Endodermal cell (in vitro differentiated cells): ENCODE measurements at regions not wholly inside any gene's neighbourhood (a gene's known extent, or its start where the extent isn't known, plus 50 kb on each side); places are given as distances from the start of the nearest gene placed in this dataset.

Experiments
- DNase-seq: peaks from one replicate; pipeline ENCODE4 v3.0.0-alpha.2; 2017
- H3K27ac ChIP-seq: 2 replicates; pipeline ENCODE4 v1.5.1; 2013; ENCODE audit warnings: mild to moderate bottlenecking, low read depth, low read length, moderate library complexity
- H3K27me3 ChIP-seq: 2 replicates; pipeline ENCODE4 v1.6.1; 2013; ENCODE audit warnings: mild to moderate bottlenecking, low read length, moderate library complexity; ENCODE audit not compliant: insufficient read depth, control insufficient read depth, poor library complexity, severe bottlenecking
- H3K36me3 ChIP-seq: 2 replicates; pipeline ENCODE4 v1.7.0; 2013; ENCODE audit warnings: mild to moderate bottlenecking, low read length, moderate library complexity; ENCODE audit not compliant: control insufficient read depth, insufficient read depth
- H3K4me1 ChIP-seq: one replicate; pipeline ENCODE4 v1.7.0; 2013; ENCODE audit warnings: low read length; ENCODE audit not compliant: control insufficient read depth, insufficient read depth
- H3K4me3 ChIP-seq: 2 replicates; pipeline ENCODE4 v1.5.1; 2013; ENCODE audit warnings: mild to moderate bottlenecking, low read length, moderate library complexity
- H3K9ac ChIP-seq: 2 replicates; pipeline ENCODE4 v1.6.1; 2013; ENCODE audit warnings: mild to moderate bottlenecking, low read length, moderate library complexity; ENCODE audit not compliant: poor library complexity, severe bottlenecking; ENCODE audit errors: extremely low read depth
- H3K9me3 ChIP-seq: 2 replicates; pipeline ENCODE4 v1.6.1; 2013; ENCODE audit warnings: mild to moderate bottlenecking, low read length, moderate library complexity; ENCODE audit not compliant: control insufficient read depth
- H3K27ac Mint-ChIP-seq: 2 replicates; pipeline ENCODE4 v1.8.0; 2020; ENCODE audit warnings: mixed read lengths
- H3K27me3 Mint-ChIP-seq: 2 replicates; pipeline ENCODE4 v1.8.0; 2021; ENCODE audit warnings: mild to moderate bottlenecking, mixed read lengths; ENCODE audit not compliant: insufficient read depth
- H3K36me3 Mint-ChIP-seq: 2 replicates; pipeline ENCODE4 v1.8.0; 2020; ENCODE audit warnings: low read depth, mixed read lengths
- H3K4me1 Mint-ChIP-seq: 2 replicates; pipeline ENCODE4 v1.8.0; 2020; ENCODE audit warnings: mixed read lengths
- H3K4me3 Mint-ChIP-seq: 2 replicates; pipeline ENCODE4 v1.8.0; 2020; ENCODE audit warnings: mild to moderate bottlenecking, moderate library complexity, mixed read lengths
- H3K9me3 Mint-ChIP-seq: 2 replicates; pipeline ENCODE4 v1.8.0; 2020; ENCODE audit warnings: mild to moderate bottlenecking, mixed read lengths
- CTCF ChIP-seq: fragments of 200-600 bp; sonication (generic); conservative IDR thresholded peaks from 2 replicates; pipeline ENCODE4 v1.5.0; 2021; ENCODE audit warnings: antibody characterized with exemption, mild to moderate bottlenecking
- WGBS, 2 experiments: methylation state at CpG; one replicate each; pipeline versions ENCODE4 v1.1.5 to v1.1.7; 2013; ENCODE audit warnings: missing lambda C conversion rate in 2 of 2, mixed read lengths in 1 of 2; ENCODE audit not compliant: insufficient coverage in 1 of 2, insufficient read length in 1 of 2; 5-methylcytosine and 5-hydroxymethylcytosine counted together

- no peaks in the 10 kb centered on the region for H3K36me3 ChIP-seq
- no peak for DNase-seq
- H3K4me3 ChIP-seq: no peak overlapping the region
- TF ChIP-seq CTCF: no peak
- Mint-ChIP-seq H3K9me3 (no peaks in the 10 kb centered on the region), H3K36me3 (no peaks in the 10 kb centered on the region), H3K4me1 (peaks cover 13% of the 10 kb centered on the region), H3K27me3 (no peaks in the 10 kb centered on the region), H3K27ac (no peak overlapping the region), H3K4me3 (no peak overlapping the region)
- H3K4me1 ChIP-seq: no peaks in the 10 kb centered on the region
- no peaks in the 10 kb centered on the region for H3K27me3 ChIP-seq
- no peak overlapping the region for H3K27ac ChIP-seq
- no peak overlapping the region for H3K9ac ChIP-seq
- H3K9me3 ChIP-seq: no peaks in the 10 kb centered on the region
- WGBS, 2 experiments: 90 to 100% methylated on average over 1 of the region's 1 CpG
Observed at GRCh38 chr20:54295686-54296085, 87.8 kb downstream of the PFDN4 start.

- WGBS, 2 experiments: 85% methylated on average over 7 of the region's 7 CpGs
- Histone ChIP-seq H3K9ac (no peak overlapping the region), H3K27me3 (no peaks in the 10 kb centered on the region), H3K9me3 (no peaks in the 10 kb centered on the region), H3K27ac (no peak overlapping the region), H3K4me3 (no peak overlapping the region), H3K4me1 (no peaks in the 10 kb centered on the region), H3K36me3 (no peaks in the 10 kb centered on the region)
- TF ChIP-seq CTCF: no peak
- no peaks in the 10 kb centered on the region for H3K27me3 Mint-ChIP-seq
- DNase-seq: no peak
- no peaks in the 10 kb centered on the region for H3K36me3 Mint-ChIP-seq
- H3K9me3 Mint-ChIP-seq: no peaks in the 10 kb centered on the region
- no peak overlapping the region for H3K4me3 Mint-ChIP-seq
- no peak overlapping the region for H3K27ac Mint-ChIP-seq
- peaks cover 10% of the 10 kb centered on the region for H3K4me1 Mint-ChIP-seq
Observed at GRCh38 chr20:54305421-54305820, 97.5 kb downstream of the PFDN4 start.

- no peak for TF ChIP-seq CTCF
- Mint-ChIP-seq H3K9me3 (no peaks in the 10 kb centered on the region), H3K27me3 (no peaks in the 10 kb centered on the region), H3K4me1 (peaks cover 12% of the 10 kb centered on the region), H3K36me3 (no peaks in the 10 kb centered on the region), H3K27ac (no peak overlapping the region), H3K4me3 (no peak overlapping the region)
- 81 to 90% methylated on average over 4 to 6 of the region's 6 CpGs for WGBS, 2 experiments
- H3K9me3 ChIP-seq: no peaks in the 10 kb centered on the region
- H3K4me1 ChIP-seq: no peaks in the 10 kb centered on the region
- no peak overlapping the region for H3K9ac ChIP-seq
- no peak overlapping the region for H3K27ac ChIP-seq
- no peaks in the 10 kb centered on the region for H3K27me3 ChIP-seq
- no peak overlapping the region for H3K4me3 ChIP-seq
- H3K36me3 ChIP-seq: no peaks in the 10 kb centered on the region
- no peak for DNase-seq
Observed at GRCh38 chr20:54306985-54307710, 99.3 kb downstream of the PFDN4 start.
